Small intestine (tissue), 7 donors: ENCODE measurements at regions not wholly inside any gene's neighbourhood (a gene's known extent, or its start where the extent isn't known, plus 50 kb on each side); places are given as distances from the start of the nearest gene placed in this dataset.

Experiments used
- DNase-seq, 2 donors: peaks; one replicate each; pipeline versions ENCODE4 v3.0.0 to v3.0.0-alpha.2; 2013
- FAIRE-seq: peaks from 2 replicates; lab custom pipeline; 2012; peaks lifted over from hg19 to GRCh38; lab: Jason Lieb, UNC
- H3K27ac ChIP-seq, 3 donors: one replicate each; pipeline ENCODE4 v1.5.1; 2013; ENCODE audit warnings: low read length in 2 of 3, mild to moderate bottlenecking in 2 of 3, control low read depth in 1 of 3, inconsistent platforms in 1 of 3, low read depth in 1 of 3, moderate library complexity in 1 of 3
- H3K27me3 ChIP-seq, 3 donors: one replicate each; pipeline ENCODE4 v1.6.1; 2013; ENCODE audit warnings: low read length in 3 of 3, inconsistent platforms in 1 of 3; ENCODE audit not compliant: control insufficient read depth in 3 of 3, insufficient read depth in 3 of 3
- H3K36me3 ChIP-seq, 3 donors: one replicate each; pipeline ENCODE4 v1.6.1; 2013; ENCODE audit warnings: low read length in 3 of 3, inconsistent platforms in 1 of 3, low read depth in 1 of 3, mild to moderate bottlenecking in 1 of 3, moderate library complexity in 1 of 3; ENCODE audit not compliant: control insufficient read depth in 3 of 3, insufficient read depth in 2 of 3
- H3K4me1 ChIP-seq, 3 donors: one replicate each; pipeline ENCODE4 v1.6.1; 2013; ENCODE audit warnings: low read length in 2 of 3, inconsistent platforms in 1 of 3, low read depth in 1 of 3, mild to moderate bottlenecking in 1 of 3, moderate library complexity in 1 of 3; ENCODE audit not compliant: control insufficient read depth in 3 of 3, insufficient read depth in 2 of 3
- H3K4me3 ChIP-seq, 3 donors: one replicate each; pipeline ENCODE4 v1.5.1; 2013; ENCODE audit warnings: low read length in 3 of 3, control low read depth in 1 of 3, inconsistent platforms in 1 of 3, low read depth in 1 of 3, mild to moderate bottlenecking in 1 of 3, moderate library complexity in 1 of 3
- H3K9me3 ChIP-seq, 2 donors: one replicate each; pipeline ENCODE4 v1.6.1; 2013; ENCODE audit warnings: low read depth in 1 of 2, low read length in 1 of 2; ENCODE audit not compliant: control insufficient read depth in 2 of 2, insufficient read depth in 1 of 2
- WGBS, 3 donors: extraction: QIAGEN DNeasy Blood & Tissue Kit; methylation state at CpG; one replicate each; pipeline ENCODE4 v1.1.7; 2013; 5-methylcytosine and 5-hydroxymethylcytosine counted together
- donor health status: healthy with polysubstance abuse.
- donor health status: control.
- donor health status: control.
- donor health status: Bipolar disorder and iron deficiency.
- donor health status: healthy.

DNA sequence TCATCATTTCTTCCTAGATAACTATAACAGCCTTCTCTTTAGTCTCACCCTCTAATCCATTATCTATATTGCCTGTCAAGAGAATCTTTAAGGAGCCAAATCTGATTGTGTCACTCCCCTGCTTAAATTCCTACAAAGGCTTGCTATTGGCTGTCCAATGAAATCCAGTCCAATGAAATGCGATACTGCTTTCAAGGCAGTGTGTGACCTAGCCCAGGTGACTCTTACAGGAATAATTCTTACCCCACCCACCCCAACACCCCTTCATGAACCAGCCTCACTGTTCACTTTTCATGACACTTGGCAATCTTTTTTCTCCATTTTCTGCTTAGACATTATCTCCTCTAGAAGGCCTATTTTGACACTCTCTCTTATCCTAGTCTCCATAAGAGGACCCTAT is 163.3 kb upstream of the MARCKS start:
- 90 to 99% (median 95%) methylated on average over 1 of the region's 1 CpG for WGBS, 3 donors
- H3K27me3 ChIP-seq = no peaks in the 10 kb centered on the region
- DNase-seq = no peak
- H3K4me1 ChIP-seq = no peaks in the 10 kb centered on the region
- H3K9me3 ChIP-seq = no peaks in the 10 kb centered on the region
- H3K27ac ChIP-seq = no peak overlapping the region
- H3K36me3 ChIP-seq = no peaks in the 10 kb centered on the region
- no peak overlapping the region for H3K4me3 ChIP-seq
- FAIRE-seq = no peak

- no peaks in the 10 kb centered on the region for H3K9me3 ChIP-seq
- 49 to 73% (median 57%) methylated on average over 2 of the region's 2 CpGs for WGBS, 3 donors
- DNase-seq = no peak
- no peaks in the 10 kb centered on the region for H3K4me1 ChIP-seq
- no peaks in the 10 kb centered on the region for H3K27me3 ChIP-seq
- no peak overlapping the region for H3K27ac ChIP-seq
- FAIRE-seq = no peak
- no peaks in the 10 kb centered on the region for H3K36me3 ChIP-seq
- H3K4me3 ChIP-seq = no peak overlapping the region
Observed at GRCh38 chr6:113694278-113695077, 162.7 kb upstream of the MARCKS start.

DNA sequence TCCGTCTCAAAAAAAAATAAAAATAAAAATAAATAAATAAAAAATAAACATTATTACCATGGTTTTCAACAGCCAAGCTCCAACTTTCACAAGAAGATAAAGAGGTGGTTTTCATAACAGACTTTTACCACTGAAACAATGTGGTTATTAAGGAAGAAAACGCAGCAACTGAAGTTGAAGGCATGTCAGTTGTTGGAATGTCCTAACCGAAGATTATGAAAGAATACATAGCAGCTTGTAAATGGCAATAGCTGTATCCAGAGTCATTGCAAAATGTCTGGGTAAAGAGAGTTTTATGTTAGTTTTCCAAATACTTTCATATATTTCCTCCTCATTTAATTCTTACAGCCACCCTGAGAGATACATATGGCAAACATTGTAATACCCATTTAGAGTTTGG is 161.6 kb upstream of the MARCKS start:
- Histone ChIP-seq H3K27ac (no peak overlapping the region), H3K9me3 (no peaks in the 10 kb centered on the region), H3K27me3 (no peaks in the 10 kb centered on the region), H3K4me3 (no peak overlapping the region), H3K4me1 (no peaks in the 10 kb centered on the region), H3K36me3 (no peaks in the 10 kb centered on the region)
- FAIRE-seq = no peak
- DNase-seq = no peak
- 77 to 95% (median 90%) methylated on average over 3 of the region's 3 CpGs for WGBS, 3 donors

DNA sequence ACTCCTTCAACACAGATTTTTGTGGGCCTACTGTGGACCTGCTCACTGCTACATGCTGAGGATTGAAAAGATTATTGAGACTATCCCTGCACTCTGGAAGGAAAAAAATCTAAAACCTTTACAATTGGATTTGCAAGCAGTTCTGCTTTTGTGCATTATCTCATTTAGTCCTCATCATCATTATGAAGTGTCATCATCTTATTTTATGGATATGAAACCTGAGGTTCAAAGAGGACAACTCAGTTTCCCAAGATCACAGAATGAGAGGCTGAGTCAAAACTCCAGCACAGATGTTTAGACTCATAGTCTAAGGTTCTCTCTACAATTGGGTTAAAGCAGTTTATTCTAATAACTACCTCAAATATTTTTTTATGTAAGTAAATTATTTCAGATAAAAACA is 160.2 kb upstream of the MARCKS start:
- Histone ChIP-seq H3K4me1 (peaks cover 0 to 4% (median 0%) of the 10 kb centered on the region in 3 donors), H3K36me3 (no peaks in the 10 kb centered on the region), H3K27ac (no peak overlapping the region), H3K4me3 (no peak overlapping the region), H3K9me3 (no peaks in the 10 kb centered on the region), H3K27me3 (no peaks in the 10 kb centered on the region)
- no peak for DNase-seq
- FAIRE-seq = no peak

GRCh38 chr6:113697632-113698410 is 159.3 kb upstream of the MARCKS start:
- Histone ChIP-seq H3K9me3 (no peaks in the 10 kb centered on the region), H3K4me3 (no peak overlapping the region), H3K36me3 (no peaks in the 10 kb centered on the region), H3K4me1 (peaks cover 0 to 5% (median 0%) of the 10 kb centered on the region in 3 donors), H3K27me3 (no peaks in the 10 kb centered on the region), H3K27ac (no peak overlapping the region)
- no peak for DNase-seq
- FAIRE-seq = no peak
- 76 to 92% (median 78%) methylated on average over 4 of the region's 4 CpGs for WGBS, 3 donors

DNA sequence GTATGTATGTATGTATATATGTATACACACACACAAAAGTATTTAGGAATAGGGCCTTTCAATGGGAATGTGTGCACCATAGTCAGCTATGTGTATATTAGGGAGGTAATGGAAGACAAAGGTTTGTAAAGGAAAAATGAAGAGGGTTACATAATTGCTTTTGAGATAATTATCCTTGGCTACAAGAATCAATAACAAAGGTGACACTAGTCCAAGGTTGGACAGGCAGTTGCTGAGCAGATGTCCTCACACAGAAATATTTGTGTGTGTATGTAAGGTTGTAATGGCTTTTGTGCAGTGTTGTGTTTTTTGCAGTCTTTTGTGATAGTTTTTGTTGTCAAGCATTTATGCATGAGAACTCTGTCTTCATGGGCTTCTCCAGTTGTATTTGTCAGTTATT is 157.9 kb upstream of the MARCKS start:
- FAIRE-seq (no peak), DNase-seq (no peak)
- H3K27ac ChIP-seq = no peak overlapping the region
- H3K27me3 ChIP-seq = no peaks in the 10 kb centered on the region
- peaks cover 0 to 5% (median 0%) of the 10 kb centered on the region in 3 donors for H3K4me1 ChIP-seq
- H3K9me3 ChIP-seq = no peaks in the 10 kb centered on the region
- no peak overlapping the region for H3K4me3 ChIP-seq
- no peaks in the 10 kb centered on the region for H3K36me3 ChIP-seq

DNA sequence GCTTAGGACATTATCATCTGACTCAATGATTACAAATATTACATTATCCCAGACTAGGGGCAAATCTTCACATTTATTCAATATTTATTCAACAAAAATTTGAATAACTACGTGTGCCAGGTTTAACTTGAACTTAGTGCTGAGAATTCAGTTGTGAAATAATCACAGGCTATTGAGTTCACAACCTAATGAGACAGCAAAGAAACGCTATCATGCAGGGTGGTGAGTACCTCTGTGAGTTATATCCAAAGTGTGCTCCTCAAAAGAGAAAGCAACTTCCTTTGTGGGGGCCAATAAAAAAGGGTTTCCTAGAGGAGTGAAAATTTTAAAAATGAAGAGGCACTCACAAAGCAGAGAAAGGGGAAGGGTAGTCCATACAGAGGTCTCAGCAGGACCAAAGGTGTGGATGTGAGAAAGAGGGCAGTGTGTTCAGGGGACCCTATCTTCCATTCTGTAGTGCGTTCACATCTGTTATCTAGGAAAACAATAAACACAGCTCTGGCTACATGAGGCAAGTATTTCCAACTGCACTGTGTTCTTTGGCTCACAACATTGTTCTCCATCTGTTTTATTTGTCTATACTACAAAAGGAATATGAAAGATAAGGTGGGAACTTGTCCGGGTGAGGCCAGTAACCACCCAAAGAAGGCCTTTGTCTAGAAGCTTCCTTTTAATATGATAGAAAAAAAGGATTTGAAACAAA is 155.4 kb upstream of the MARCKS start:
- Histone ChIP-seq H3K27me3 (no peaks in the 10 kb centered on the region), H3K4me3 (no peak overlapping the region), H3K27ac (no peak overlapping the region), H3K36me3 (no peaks in the 10 kb centered on the region), H3K4me1 (peaks cover 0 to 5% (median 0%) of the 10 kb centered on the region in 3 donors), H3K9me3 (no peaks in the 10 kb centered on the region)
- FAIRE-seq = no peak
- peak in 1 of 2 donors; percentile 31 for DNase-seq
- WGBS, 3 donors = 23 to 61% (median 38%) methylated on average over 4 of the region's 4 CpGs

DNA sequence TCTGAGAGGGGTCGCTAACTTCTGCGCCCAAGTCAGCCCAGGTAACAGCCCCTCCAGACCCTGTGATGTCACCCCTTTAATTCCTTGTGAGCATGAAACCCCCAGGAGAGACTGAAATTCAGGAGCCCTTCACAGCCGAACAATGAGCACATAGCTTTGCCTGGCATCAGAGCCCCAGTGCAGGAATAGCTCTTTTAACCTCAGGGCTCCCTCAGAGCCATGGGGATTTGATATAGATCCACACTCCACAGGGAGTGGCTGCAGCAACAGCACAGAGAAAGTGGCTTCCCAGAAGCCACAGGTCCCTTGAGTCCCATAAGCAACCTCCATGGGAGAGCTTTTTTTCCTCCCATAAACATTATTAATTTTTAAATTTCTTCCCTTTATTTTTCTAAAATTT is 150.0 kb upstream of the MARCKS start:
- no peaks in the 10 kb centered on the region for H3K27me3 ChIP-seq
- H3K27ac ChIP-seq = no peak overlapping the region
- no peaks in the 10 kb centered on the region for H3K9me3 ChIP-seq
- H3K4me3 ChIP-seq = no peak overlapping the region
- no peaks in the 10 kb centered on the region for H3K4me1 ChIP-seq
- 86 to 94% (median 91%) methylated on average over 3 of the region's 3 CpGs for WGBS, 3 donors
- FAIRE-seq = no peak
- H3K36me3 ChIP-seq = no peaks in the 10 kb centered on the region
- DNase-seq = no peak
